Left renal pelvis (tissue), 4 donors: ENCODE measurements at regions not wholly inside any gene's neighbourhood (a gene's known extent, or its start where the extent isn't known, plus 50 kb on each side); places are given as distances from the start of the nearest gene placed in this dataset.

Experiments
- DNase-seq, 4 donors: peaks; one replicate each; pipeline ENCODE4 v3.0.0-alpha.2; 2013; ENCODE audit warnings: low read depth in 4 of 4, low spot score in 3 of 4

- no peak for DNase-seq
These were observed 274.3 kb downstream of the BCL11B start for GRCh38 chr14:98997526-98998205.

GRCh38 chr14:98999345-98999744 lies 272.7 kb downstream of the BCL11B start:
- no peak for DNase-seq

GRCh38 chr14:98999901-99000300 lies 272.1 kb downstream of the BCL11B start:
- DNase-seq = no peak

DNA sequence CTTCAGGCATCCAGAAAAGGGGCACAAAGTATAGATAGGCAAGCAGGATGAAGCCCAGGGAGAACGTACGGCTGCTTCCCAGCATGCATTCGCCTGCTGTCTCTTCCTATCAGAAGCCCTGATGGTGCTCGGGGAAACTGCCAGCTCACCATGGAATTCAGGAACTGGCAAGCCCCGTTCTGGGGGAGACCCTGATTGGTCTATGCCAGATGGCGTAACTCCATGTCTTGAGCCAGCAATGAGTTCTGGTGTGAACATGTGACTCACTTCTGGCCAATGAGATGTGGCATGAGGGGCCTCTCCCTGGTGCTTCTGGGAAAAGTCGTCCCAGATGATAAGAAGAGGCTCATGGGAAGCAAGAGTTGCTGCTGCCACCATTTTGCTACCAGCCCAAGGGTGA lies 270.8 kb downstream of the BCL11B start:
- DNase-seq = no peak

DNA sequence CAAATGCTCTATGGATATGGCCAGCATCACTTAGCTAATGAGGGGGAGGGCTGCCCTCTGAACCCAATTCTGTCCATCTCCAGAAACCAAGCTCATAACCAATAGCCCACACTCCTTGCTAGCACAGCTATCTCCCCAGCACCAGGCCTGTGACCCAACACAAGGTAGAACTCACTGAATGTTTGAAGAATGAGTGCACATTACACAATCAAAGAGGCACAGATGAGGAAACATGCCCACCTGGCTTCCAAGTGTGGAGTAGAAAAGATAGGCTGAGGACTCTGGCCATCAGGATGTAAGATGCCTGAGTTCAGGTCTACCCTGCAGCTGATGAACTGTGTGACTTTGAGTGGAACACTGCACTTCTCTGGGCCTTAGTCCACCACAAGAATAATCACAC lies 268.4 kb downstream of the BCL11B start:
- DNase-seq = no peak

DNA sequence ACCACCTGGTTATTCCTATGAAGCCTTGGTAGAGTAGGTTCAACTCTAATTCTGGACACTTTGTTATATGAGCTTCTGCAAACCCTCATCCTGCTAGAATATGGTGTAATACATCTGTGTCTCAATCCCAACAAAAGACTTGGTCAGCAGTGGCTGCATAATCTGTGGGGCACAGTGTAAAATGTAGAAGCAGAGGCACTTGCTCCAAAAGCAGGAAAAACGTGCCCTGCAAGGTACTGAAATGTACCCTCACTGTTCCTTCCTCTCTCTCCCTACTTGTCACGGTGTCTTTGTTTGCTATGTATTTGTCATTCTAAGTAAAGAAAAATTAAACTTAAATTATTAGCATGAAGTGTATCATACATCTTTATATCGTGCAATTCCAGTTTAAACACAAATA lies 267.9 kb downstream of the BCL11B start:
- DNase-seq = no peak

DNA sequence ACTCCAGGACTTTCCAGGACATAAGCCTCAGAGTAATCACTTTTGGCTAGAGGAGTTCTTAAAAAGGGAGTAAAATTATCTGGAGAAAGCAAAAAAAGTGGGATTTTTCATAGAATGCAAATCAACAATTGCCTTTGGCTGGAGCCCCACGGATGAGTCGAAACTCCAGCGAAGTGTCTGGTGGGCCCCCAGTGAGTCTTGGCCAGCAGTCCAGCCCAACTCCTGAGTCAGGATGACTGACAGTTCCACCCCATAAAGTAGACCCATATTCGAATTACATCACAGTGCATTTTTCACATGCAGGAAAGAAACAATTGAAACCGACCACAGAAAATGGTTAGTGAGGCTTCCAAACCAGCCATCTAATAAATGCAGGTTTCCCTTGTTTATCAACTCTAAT lies 265.7 kb downstream of the BCL11B start:
- DNase-seq = no peak

- no peak for DNase-seq
These were observed 264.2 kb downstream of the BCL11B start for GRCh38 chr14:99007795-99008194.

DNA sequence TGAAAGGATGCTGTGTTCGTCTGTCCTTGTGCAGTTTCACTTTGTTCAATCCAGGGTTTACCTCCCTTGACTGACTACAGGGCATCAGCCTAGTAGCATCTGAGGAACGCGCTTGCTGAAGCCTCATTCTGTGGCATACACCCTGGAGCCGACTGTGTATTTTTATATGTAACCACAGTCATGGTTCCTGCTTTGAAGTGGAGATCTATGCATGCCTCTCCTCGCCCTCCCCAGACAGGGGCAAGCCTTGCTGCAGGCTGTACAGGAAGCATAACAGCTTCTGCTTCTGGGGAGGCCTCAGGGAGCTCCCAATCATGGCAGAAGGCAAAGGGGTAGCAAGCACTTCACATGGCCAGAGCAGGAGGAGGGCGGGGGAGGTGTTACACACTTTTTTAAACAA lies 262.1 kb downstream of the BCL11B start:
- no peak for DNase-seq

- no peak for DNase-seq
These were observed 260.6 kb downstream of the BCL11B start for GRCh38 chr14:99011385-99011784.

GRCh38 chr14:99012703-99013102 lies 259.3 kb downstream of the BCL11B start:
- no peak for DNase-seq

DNA sequence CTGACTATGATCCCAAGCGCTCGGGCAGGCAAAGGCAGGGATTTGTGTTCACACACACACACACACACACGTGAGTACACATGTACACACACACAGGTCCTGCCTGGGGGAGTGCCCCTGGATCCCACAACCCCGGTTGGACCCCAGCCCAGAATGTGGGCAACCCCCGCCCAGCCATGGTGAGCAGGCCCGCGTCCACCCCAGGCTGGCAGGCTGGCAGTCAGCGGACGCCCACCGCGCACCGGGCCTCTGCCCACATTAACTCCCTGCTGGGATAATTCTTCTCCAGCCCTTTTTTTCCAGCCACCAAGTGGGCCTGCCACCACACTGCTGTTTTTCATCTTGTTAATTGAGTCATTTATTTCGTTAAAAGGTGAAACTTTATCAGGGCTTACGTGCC lies 256.2 kb downstream of the BCL11B start:
- no peak for DNase-seq

DNA sequence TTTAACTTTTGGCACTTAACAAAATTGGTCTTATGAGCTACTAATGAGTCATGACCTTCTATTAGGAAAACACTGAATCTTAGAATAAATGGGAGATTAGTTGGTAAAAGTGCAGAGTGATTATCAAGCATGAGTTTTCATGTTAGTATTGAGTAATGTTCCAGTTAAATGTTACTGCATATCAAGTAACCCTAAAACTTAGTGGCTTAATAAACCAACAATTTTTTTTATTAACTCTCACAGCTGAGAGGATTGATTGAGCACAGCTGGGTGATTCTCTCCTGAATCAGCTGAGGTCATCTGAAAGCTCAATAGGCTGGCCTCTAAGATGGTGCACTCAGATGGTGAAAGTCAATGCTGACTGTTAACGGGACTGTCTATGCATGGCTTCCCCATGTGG lies 248.6 kb downstream of the BCL11B start:
- DNase-seq = no peak

GRCh38 chr14:99024926-99025325 lies 247.1 kb downstream of the BCL11B start:
- no peak for DNase-seq

DNA sequence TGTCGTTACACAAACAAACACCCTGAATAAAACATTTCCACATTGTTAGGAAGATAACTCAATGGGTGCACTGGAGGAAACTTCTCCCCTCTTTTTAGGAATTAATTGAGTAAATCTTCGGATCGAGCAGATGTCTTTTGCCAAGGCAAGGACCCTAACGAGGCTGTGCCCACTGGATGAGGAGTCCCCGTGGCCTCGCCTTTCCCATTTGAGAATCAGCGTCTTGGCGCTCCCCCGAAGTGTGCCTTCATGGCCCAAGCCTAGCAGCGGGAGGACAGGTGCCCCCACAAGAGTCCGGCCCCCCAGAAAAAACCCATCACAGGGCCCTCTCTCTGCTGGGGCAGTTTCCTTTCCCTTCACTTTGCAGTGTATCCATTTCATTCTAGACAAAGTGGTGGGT lies 246.6 kb downstream of the BCL11B start:
- DNase-seq = no peak

DNA sequence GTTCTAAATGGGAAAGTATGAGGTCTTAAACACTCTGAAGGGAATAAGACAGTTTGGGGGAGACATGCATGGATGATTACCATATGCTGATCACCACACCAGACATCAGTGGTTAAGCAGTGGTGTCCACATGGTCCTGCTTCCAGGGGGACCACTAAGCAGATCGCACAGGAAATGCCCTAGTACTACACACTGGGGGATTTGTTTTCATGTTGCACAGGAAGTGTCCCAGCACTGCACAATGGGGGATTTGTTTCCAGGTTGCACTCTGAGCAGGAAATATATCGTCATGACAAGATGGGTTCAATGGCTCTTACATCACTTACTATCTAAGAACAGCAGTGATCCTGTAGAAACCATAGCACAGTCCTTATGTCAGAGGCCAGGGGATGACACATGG lies 245.5 kb downstream of the BCL11B start:
- no peak for DNase-seq

DNA sequence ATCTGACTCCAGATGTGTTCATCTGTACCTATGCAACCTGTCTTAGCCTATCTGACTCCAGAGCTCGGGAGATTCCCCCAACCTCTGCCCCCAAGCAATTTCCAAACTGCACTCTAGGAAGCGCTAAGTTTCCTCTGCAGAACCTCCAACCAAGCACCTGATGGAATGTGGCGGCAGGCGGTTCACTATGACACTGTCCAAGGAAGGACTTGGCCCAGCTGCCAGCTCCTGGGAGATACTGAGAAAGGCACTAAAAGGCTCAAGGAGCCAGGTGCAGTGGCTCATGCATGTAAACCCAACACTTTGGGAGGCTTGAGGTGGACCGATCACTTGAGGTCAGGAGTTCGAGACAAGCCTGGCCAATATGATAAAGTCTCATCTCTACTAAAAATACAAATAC lies 244.0 kb downstream of the BCL11B start:
- DNase-seq = no peak

GRCh38 chr14:99028521-99028920 lies 243.5 kb downstream of the BCL11B start:
- DNase-seq = no peak

DNA sequence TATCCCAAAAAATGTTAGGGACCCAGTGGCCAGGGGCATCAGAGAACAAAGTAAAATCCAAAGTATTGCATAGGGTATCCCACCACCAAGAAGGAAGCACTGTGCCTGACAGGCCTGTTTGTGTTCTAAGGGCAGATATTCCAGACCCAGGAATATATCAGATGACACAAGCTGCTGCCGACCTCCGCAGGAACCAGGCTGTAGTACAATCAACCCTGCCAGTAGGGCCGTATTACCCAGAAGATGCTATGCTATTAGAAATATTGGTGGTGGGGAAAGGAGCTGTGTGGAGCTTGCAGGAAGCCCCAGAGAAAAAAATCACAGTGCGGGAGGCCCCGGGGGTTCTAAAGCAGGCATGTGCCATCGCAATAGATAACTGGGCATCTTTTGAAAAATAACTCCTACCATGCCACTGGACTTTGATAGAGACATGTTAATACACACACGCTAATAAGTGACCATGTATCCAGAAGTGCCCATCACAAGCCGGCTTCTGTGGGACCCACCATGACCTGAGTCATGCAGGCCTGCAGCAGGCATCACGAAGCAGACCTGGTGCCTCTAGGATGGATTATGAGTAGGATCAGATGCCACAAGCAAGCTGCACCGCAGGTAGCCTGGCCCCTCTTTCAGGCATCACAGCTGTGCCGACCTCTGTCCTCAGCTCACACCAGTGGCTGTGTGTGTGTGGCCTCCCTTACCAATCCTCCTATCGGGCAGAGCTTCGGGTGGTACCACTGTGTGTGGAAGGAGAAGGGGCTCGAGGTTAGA lies 242.7 kb downstream of the BCL11B start:
- no peak for DNase-seq

DNA sequence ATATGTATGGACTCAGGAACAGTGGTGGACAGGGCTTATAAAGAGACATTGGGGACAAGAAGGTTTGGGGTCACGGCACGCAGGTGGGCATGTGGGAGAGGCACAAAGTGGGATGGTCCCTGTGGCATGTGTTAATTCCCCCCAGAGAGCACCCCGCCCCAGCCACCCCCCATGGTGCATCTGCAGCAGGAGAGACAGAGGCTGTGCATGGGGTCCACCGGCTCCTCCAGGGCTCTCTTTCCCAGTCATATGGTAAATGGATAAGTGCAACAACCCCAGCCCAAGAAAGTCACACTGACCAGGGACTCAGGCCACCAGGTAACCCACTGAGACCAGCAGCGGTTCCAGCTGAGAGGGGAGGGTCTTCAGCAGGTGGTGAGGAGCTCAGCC lies 242.1 kb downstream of the BCL11B start:
- no peak for DNase-seq

- no peak for DNase-seq
These were observed 241.5 kb downstream of the BCL11B start for GRCh38 chr14:99030454-99030853.

- no peak for DNase-seq
These were observed 239.2 kb downstream of the BCL11B start for GRCh38 chr14:99032759-99033158.

- no peak for DNase-seq
These were observed 238.0 kb downstream of the BCL11B start for GRCh38 chr14:99033951-99034350.
